ENCODE measurements at regions not wholly inside any gene's neighbourhood (a gene's known extent, or its start where the extent isn't known, plus 50 kb on each side); places are given as distances from the start of the nearest gene placed in this dataset.

- Histone ChIP-seq H3K36me3 (ENCODE audit: insufficient read depth, low read length) (no peaks in the 10 kb centered on the region), H4K20me1 (ENCODE audit: insufficient read depth, low read length) (no peaks in the 10 kb centered on the region), H3K4me2 (ENCODE audit: insufficient read depth, low read length) (no peak overlapping the region), H3K27ac (ENCODE audit: low read length) (no peak overlapping the region), H3K4me1 (ENCODE audit: insufficient read depth, low read length) (peaks cover 3% of the 10 kb centered on the region; the same call in 1 of the 2 replicates), H3K4me3 (ENCODE audit: low read depth in 1 of 2, low read length in 2 of 2) (no peak overlapping the region), H3K9ac (ENCODE audit: low read depth, low read length) (no peak overlapping the region), H3K27me3 (ENCODE audit: insufficient read depth, low read length, poor library complexity) (no peaks in the 10 kb centered on the region), H3K9me3 (ENCODE audit: insufficient read depth, low read length, severe bottlenecking) (no peaks in the 10 kb centered on the region), H2AFZ (ENCODE audit: low read depth, low read length) (no peak overlapping the region), H3K79me2 (ENCODE audit: insufficient read depth, low read length) (no peaks in the 10 kb centered on the region)
- ATAC-seq (ENCODE audit: insufficient read depth, low read depth) = no peak
- no peak for DNase-seq
- TF ChIP-seq CTCF (IDR thresholded peaks at IDR 0.05; ENCODE audit: borderline replicate concordance, extremely low read depth, low read length, poor library complexity, severe bottlenecking) = no peak
- no peak for TF ChIP-seq EZH2 (IDR thresholded peaks at IDR 0.05; ENCODE audit: borderline replicate concordance, low read depth, low read length, severe bottlenecking)
These were observed 1027.7 kb upstream of the NR2F2 start for GRCh38 chr15:95302809-95303208.

GRCh38 chr15:95303713-95304112 lies 1026.8 kb upstream of the NR2F2 start:
- no peak overlapping the region for H3K9ac ChIP-seq (ENCODE audit: low read depth, low read length)
- H3K9me3 ChIP-seq (ENCODE audit: insufficient read depth, low read length, severe bottlenecking) = no peaks in the 10 kb centered on the region
- DNase-seq = no peak
- no peak for ATAC-seq (ENCODE audit: insufficient read depth, low read depth)
- no peaks in the 10 kb centered on the region for H3K27me3 ChIP-seq (ENCODE audit: insufficient read depth, low read length, poor library complexity)
- no peak overlapping the region for H3K27ac ChIP-seq (ENCODE audit: low read length)
- no peak overlapping the region for H3K4me2 ChIP-seq (ENCODE audit: insufficient read depth, low read length)
- no peak for TF ChIP-seq EZH2 (IDR thresholded peaks at IDR 0.05; ENCODE audit: borderline replicate concordance, low read depth, low read length, severe bottlenecking)
- no peak for TF ChIP-seq CTCF (IDR thresholded peaks at IDR 0.05; ENCODE audit: borderline replicate concordance, extremely low read depth, low read length, poor library complexity, severe bottlenecking)
- no peak overlapping the region for H3K4me3 ChIP-seq (ENCODE audit: low read depth in 1 of 2, low read length in 2 of 2)
- peaks cover under 1% of the 10 kb centered on the region; the same call in 1 of the 2 replicates for H3K4me1 ChIP-seq (ENCODE audit: insufficient read depth, low read length)
- no peaks in the 10 kb centered on the region for H3K36me3 ChIP-seq (ENCODE audit: insufficient read depth, low read length)
- H2AFZ ChIP-seq (ENCODE audit: low read depth, low read length) = no peak overlapping the region
- no peaks in the 10 kb centered on the region for H4K20me1 ChIP-seq (ENCODE audit: insufficient read depth, low read length)
- no peaks in the 10 kb centered on the region for H3K79me2 ChIP-seq (ENCODE audit: insufficient read depth, low read length)

GRCh38 chr15:95304151-95304946 lies 1026.2 kb upstream of the NR2F2 start:
- Histone ChIP-seq H2AFZ (ENCODE audit: low read depth, low read length) (no peak overlapping the region), H3K4me2 (ENCODE audit: insufficient read depth, low read length) (no peak overlapping the region), H4K20me1 (ENCODE audit: insufficient read depth, low read length) (no peaks in the 10 kb centered on the region), H3K36me3 (ENCODE audit: insufficient read depth, low read length) (no peaks in the 10 kb centered on the region), H3K9me3 (ENCODE audit: insufficient read depth, low read length, severe bottlenecking) (no peaks in the 10 kb centered on the region), H3K27ac (ENCODE audit: low read length) (no peak overlapping the region), H3K4me3 (ENCODE audit: low read depth in 1 of 2, low read length in 2 of 2) (no peak overlapping the region), H3K9ac (ENCODE audit: low read depth, low read length) (no peak overlapping the region), H3K4me1 (ENCODE audit: insufficient read depth, low read length) (no peaks in the 10 kb centered on the region), H3K27me3 (ENCODE audit: insufficient read depth, low read length, poor library complexity) (no peaks in the 10 kb centered on the region), H3K79me2 (ENCODE audit: insufficient read depth, low read length) (no peaks in the 10 kb centered on the region)
- DNase-seq (no peak), ATAC-seq (ENCODE audit: insufficient read depth, low read depth) (no peak)
- no peak for TF ChIP-seq EZH2 (IDR thresholded peaks at IDR 0.05; ENCODE audit: borderline replicate concordance, low read depth, low read length, severe bottlenecking)
- TF ChIP-seq CTCF (IDR thresholded peaks at IDR 0.05; ENCODE audit: borderline replicate concordance, extremely low read depth, low read length, poor library complexity, severe bottlenecking) = no peak
